ENCODE measurements at regions not wholly inside any gene's neighbourhood (a gene's known extent, or its start where the extent isn't known, plus 50 kb on each side); places are given as distances from the start of the nearest gene placed in this dataset.

DNA sequence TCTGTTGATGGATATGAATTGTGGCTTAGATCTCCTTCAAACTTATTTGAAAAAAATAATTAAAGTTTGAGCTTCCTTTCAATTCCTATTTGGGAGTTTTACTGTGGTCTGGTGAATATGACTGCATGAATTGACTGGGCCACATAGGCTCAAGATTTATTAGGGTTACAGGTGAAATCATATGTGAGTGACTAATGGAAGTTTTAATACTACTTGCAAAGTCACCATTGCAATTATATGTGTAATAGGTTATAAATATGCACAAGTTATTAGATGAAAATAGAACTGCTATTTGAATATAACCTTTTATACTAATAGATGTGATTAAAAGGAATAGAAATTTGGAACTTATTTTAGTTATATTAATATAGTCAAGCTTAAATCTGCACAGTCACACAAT lies 712.1 kb upstream of the MMS22L start:
- Histone ChIP-seq H3K4me1 (no peaks in the 10 kb centered on the region), H3K36me3 (no peaks in the 10 kb centered on the region), H3K4me3 (no peak overlapping the region), H3K27me3 (no peaks in the 10 kb centered on the region), H3K27ac (no peak overlapping the region), H3K9me3 (no peaks in the 10 kb centered on the region)
- DNase-seq (no peak), ATAC-seq (no peak)
- no peak for TF ChIP-seq POLR2A (IDR thresholded peaks at IDR 0.05)
- TF ChIP-seq, protein P1, sequence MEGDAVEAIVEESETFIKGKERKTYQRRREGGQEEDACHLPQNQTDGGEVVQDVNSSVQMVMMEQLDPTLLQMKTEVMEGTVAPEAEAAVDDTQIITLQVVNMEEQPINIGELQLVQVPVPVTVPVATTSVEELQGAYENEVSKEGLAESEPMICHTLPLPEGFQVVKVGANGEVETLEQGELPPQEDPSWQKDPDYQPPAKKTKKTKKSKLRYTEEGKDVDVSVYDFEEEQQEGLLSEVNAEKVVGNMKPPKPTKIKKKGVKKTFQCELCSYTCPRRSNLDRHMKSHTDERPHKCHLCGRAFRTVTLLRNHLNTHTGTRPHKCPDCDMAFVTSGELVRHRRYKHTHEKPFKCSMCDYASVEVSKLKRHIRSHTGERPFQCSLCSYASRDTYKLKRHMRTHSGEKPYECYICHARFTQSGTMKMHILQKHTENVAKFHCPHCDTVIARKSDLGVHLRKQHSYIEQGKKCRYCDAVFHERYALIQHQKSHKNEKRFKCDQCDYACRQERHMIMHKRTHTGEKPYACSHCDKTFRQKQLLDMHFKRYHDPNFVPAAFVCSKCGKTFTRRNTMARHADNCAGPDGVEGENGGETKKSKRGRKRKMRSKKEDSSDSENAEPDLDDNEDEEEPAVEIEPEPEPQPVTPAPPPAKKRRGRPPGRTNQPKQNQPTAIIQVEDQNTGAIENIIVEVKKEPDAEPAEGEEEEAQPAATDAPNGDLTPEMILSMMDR (IDR thresholded peaks at IDR 0.05), result no peak
- intact Hi-C loops (cut with DNase I), result no loop called here

DNA sequence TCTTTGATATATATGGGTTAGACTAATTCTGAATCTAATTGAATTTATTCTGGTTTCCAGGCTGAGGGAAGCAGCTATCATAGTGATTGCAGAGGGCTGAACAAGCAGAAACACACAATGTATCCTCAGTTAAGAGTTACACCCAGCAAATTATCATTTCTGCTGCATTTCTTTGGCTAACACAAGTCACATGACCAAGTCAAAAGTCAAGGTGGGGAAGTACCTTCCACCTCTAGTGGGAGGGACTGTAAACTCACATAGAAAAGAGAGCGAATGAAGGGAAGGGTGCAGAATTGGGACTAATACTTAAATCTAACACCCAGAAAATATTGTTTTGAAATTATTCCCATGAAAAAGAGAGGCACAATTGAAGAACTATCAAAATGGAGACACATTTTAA lies 719.7 kb upstream of the MMS22L start:
- no peaks in the 10 kb centered on the region for H3K27me3 ChIP-seq
- DNase-seq (no peak), ATAC-seq (no peak)
- H3K27ac ChIP-seq, result no peak overlapping the region
- no peaks in the 10 kb centered on the region for H3K9me3 ChIP-seq
- no peak overlapping the region for H3K4me3 ChIP-seq
- WGBS, 4 donors, result 88 to 95% (median 92%) methylated on average over 1 of the region's 1 CpG
- H3K36me3 ChIP-seq, result no peaks in the 10 kb centered on the region
- no peaks in the 10 kb centered on the region for H3K4me1 ChIP-seq
- TF ChIP-seq, protein P1 (IDR thresholded peaks at IDR 0.05), result no peak
- no peak for TF ChIP-seq POLR2A (IDR thresholded peaks at IDR 0.05)
- intact Hi-C loops (cut with DNase I), result no loop called here

DNA sequence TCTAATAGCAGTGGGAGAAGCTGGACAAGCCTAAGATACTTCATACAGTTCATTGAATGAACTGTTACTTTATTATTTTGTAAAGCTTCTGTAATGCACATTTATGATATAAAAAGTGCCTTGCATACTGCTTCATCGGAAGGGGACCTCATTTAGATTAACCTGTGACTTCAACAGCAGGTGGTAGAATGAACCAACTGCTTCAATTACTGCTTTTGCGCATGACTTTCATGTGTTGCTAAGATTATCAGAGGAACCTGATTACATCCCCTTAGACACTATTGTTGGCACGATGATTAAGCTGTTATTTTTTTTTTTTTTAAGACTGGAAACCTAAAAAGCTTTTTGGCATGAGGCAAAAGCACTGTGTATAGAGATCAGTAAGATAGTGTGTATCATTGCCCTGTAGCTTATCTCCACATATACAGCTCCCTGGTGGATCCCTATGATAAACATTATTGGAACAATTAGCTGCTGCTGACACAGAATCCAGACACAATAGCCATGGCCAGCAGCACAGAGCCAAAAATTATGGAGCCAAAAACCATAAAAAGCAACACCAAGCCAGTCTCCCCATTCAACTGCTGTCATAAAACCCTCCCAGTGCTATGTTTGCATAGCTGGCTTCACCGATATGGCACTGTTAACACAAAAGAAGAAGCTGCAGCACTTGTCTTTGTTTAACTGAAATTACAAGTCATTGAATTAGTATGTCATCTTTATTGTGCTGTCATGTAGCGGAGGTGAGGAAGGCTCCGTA lies 731.6 kb upstream of the MMS22L start:
- no peaks in the 10 kb centered on the region for H3K36me3 ChIP-seq
- H3K4me3 ChIP-seq, result no peak overlapping the region
- WGBS, 4 donors, result 57 to 64% (median 58%) methylated on average over 6 of the region's 6 CpGs
- DNase-seq (no peak), ATAC-seq (no peak)
- H3K27me3 ChIP-seq, result no peaks in the 10 kb centered on the region
- intact Hi-C loops (cut with DNase I), result no loop called here
- no peaks in the 10 kb centered on the region for H3K9me3 ChIP-seq
- no peak overlapping the region for H3K27ac ChIP-seq
- no peaks in the 10 kb centered on the region for H3K4me1 ChIP-seq
- TF ChIP-seq POLR2A (IDR thresholded peaks at IDR 0.05), result no peak
- TF ChIP-seq, protein P1 (IDR thresholded peaks at IDR 0.05), result no peak

DNA sequence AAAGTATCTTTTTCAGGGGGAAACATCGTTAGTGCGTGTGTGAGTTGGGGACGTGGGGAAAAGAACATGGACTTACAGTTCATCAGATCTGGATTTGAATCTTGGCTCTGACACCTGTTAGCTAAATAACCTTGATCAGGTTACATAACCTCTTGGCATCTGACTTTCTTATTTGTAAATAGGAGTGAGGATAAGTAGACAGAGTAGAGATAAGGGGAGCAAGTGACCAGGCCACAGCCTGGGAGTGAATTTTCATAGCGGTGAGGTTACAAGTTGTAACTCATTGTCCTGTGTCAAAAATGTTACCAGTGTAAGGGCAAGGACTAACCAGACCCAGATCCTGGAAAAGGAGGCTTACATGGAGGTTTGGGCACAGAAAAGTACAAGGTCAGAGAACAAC lies 733.5 kb upstream of the MMS22L start:
- ATAC-seq (no peak), DNase-seq (no peak)
- Histone ChIP-seq H3K9me3 (no peaks in the 10 kb centered on the region), H3K4me3 (no peak overlapping the region), H3K4me1 (no peaks in the 10 kb centered on the region), H3K36me3 (no peaks in the 10 kb centered on the region), H3K27ac (no peak overlapping the region), H3K27me3 (no peaks in the 10 kb centered on the region)
- intact Hi-C loops (cut with DNase I), result no loop called here
- 81 to 90% (median 86%) methylated on average over 4 of the region's 4 CpGs for WGBS, 4 donors
- TF ChIP-seq POLR2A (IDR thresholded peaks at IDR 0.05), result no peak
- TF ChIP-seq, protein P1 (IDR thresholded peaks at IDR 0.05), result no peak
